Neural cell (in vitro differentiated cells): ENCODE measurements at regions not wholly inside any gene's neighbourhood (a gene's known extent, or its start where the extent isn't known, plus 50 kb on each side); places are given as distances from the start of the nearest gene placed in this dataset.

Experiments used
- H2AFZ ChIP-seq: fragments of 200-600, 300-800 bp; sonication (generic), shearing (Covaris generic); 2 replicates; pipeline ENCODE4 v1.6.0; 2014; ENCODE audit warnings: low read depth, mild to moderate bottlenecking, antibody characterized with exemption, low read length, moderate library complexity
- H3F3A ChIP-seq: fragments of 200-600 bp; shearing (Covaris generic); 2 replicates; pipeline ENCODE4 v1.6.1; 2016; ENCODE audit warnings: mild to moderate bottlenecking, moderate library complexity, mixed read lengths, antibody characterized with exemption, low read length; ENCODE audit not compliant: insufficient read depth, poor library complexity, severe bottlenecking
- H3K27ac ChIP-seq: fragments of 200-600, 300-800 bp; sonication (generic), shearing (Covaris generic); 2 replicates; pipeline ENCODE4 v1.5.1; 2014; ENCODE audit warnings: mild to moderate bottlenecking, low read length, moderate library complexity
- H3K27me3 ChIP-seq: fragments of 300-800, 200-600 bp; sonication (generic), shearing (Covaris generic); 2 replicates; pipeline ENCODE4 v1.6.0; 2014; ENCODE audit warnings: mild to moderate bottlenecking, low read depth, low read length, moderate library complexity; ENCODE audit not compliant: insufficient read depth
- H3K36me3 ChIP-seq: fragments of 300-800, 200-600 bp; sonication (generic), shearing (Covaris generic); 2 replicates; pipeline ENCODE4 v1.5.1; 2014; ENCODE audit warnings: mild to moderate bottlenecking, antibody characterized with exemption, low read length, moderate library complexity; ENCODE audit not compliant: insufficient read depth
- H3K4me2 ChIP-seq: fragments of 300-800, 200-600 bp; sonication (generic), shearing (Covaris generic); 2 replicates; pipeline ENCODE4 v1.6.0; 2014; ENCODE audit warnings: mild to moderate bottlenecking, low read length
- H3K4me3 ChIP-seq: fragments of 300-800, 200-600 bp; sonication (generic), shearing (Covaris generic); 2 replicates; pipeline ENCODE4 v1.5.1; 2014; ENCODE audit warnings: mild to moderate bottlenecking, low read length, moderate library complexity
- H3K79me2 ChIP-seq: fragments of 200-600 bp; shearing (Covaris generic); replicated peaks from 2 replicates; pipeline ENCODE4 v1.6.0; 2014; ENCODE audit warnings: mild to moderate bottlenecking, low read length, moderate library complexity; ENCODE audit not compliant: insufficient read depth
- H3K9ac ChIP-seq: fragments of 300-800, 200-600 bp; sonication (generic), shearing (Covaris generic); 2 replicates; pipeline ENCODE4 v1.6.1; 2016; ENCODE audit warnings: mild to moderate bottlenecking, low read length, mixed read lengths
- H3K9me2 ChIP-seq: fragments of 200-600 bp; shearing (Covaris generic); 2 replicates; pipeline ENCODE4 v1.6.1; 2016; ENCODE audit warnings: mild to moderate bottlenecking, low read length, mixed read lengths; ENCODE audit not compliant: insufficient read depth
- H3K9me3 ChIP-seq: fragments of 200-600, 300-800 bp; sonication (generic), shearing (Covaris generic); 2 replicates; pipeline ENCODE4 v1.6.1; 2016; ENCODE audit warnings: mild to moderate bottlenecking, mixed run types, low read length, moderate library complexity, mixed read lengths
- H4K20me1 ChIP-seq: fragments of 200-600 bp; shearing (Covaris generic); 2 replicates; pipeline ENCODE4 v1.6.1; 2016; ENCODE audit warnings: mild to moderate bottlenecking, mixed run types; ENCODE audit not compliant: insufficient read depth
- EP300 ChIP-seq: fragments of 450-650 bp; conservative IDR thresholded peaks from 2 replicates; pipeline ENCODE4 v1.6.1; 2014; ENCODE audit warnings: antibody characterized with exemption, mild to moderate bottlenecking, moderate library complexity; ENCODE audit not compliant: poor library complexity, severe bottlenecking
- EZH2 ChIP-seq: fragments of 200-600, 300-800 bp; shearing (Covaris generic), sonication (generic); IDR thresholded peaks from 2 replicates; pipeline ENCODE4 v1.6.1; 2014; ENCODE audit warnings: antibody characterized with exemption, low read length, borderline replicate concordance, mild to moderate bottlenecking; ENCODE audit not compliant: insufficient read depth, poor library complexity, severe bottlenecking
- MXI1 ChIP-seq: fragments of 450-650 bp; conservative IDR thresholded peaks from 2 replicates; pipeline ENCODE4 v1.6.1; 2014; ENCODE audit warnings: antibody characterized with exemption, mild to moderate bottlenecking; ENCODE audit not compliant: poor library complexity, severe bottlenecking
- POLR2AphosphoS5 ChIP-seq: IDR thresholded peaks from 2 replicates; pipeline ENCODE4 v1.6.1; 2012
- RAD21 ChIP-seq: fragments of 450-650 bp; conservative IDR thresholded peaks from 2 replicates; pipeline ENCODE4 v1.6.1; 2014; ENCODE audit warnings: antibody characterized with exemption, mild to moderate bottlenecking, moderate library complexity
- SMC3 ChIP-seq: fragments of 450-650 bp; conservative IDR thresholded peaks from 2 replicates; pipeline ENCODE4 v1.6.1; 2014; ENCODE audit warnings: antibody characterized with exemption, mild to moderate bottlenecking, moderate library complexity; ENCODE audit not compliant: poor library complexity
- TAF1 ChIP-seq: IDR thresholded peaks from 2 replicates; pipeline ENCODE4 v1.6.1; 2012; ENCODE audit warnings: low read depth
- TF ChIP-seq, protein P1 (sequence below): fragments of 450-650 bp; IDR thresholded peaks from 2 replicates; pipeline ENCODE4 v1.5.1; 2014; ENCODE audit warnings: antibody characterized with exemption, mild to moderate bottlenecking, moderate library complexity; ENCODE audit not compliant: poor library complexity, severe bottlenecking
- TF ChIP-seq, protein P2 (sequence below): IDR thresholded peaks from 2 replicates; pipeline ENCODE4 v1.6.1; 2012; ENCODE audit warnings: borderline replicate concordance

DNA sequence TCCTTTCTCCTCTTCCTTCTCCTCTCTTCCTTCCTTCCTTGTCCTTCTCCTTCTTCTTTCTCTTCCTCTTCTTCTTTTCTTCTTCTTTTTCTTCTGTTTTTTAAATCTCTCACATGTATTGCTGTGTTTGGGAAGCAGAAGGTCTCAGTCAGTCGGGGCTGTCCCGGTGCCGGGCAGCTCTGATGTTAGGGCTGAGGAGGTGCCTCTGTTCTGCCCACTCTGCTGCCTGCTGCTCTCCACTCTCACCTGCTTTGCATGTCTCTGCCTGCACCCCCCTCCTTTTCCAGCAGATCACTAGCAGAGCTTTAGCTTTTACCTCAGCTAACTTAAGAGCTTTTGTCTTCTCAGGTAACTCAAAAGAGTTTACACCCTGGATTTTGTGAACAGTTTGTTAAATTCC, 276.6 kb downstream of the CHRM3 start:
- Histone ChIP-seq H3K36me3 (no peaks in the 10 kb centered on the region), H3K4me3 (no peak overlapping the region), H3K27me3 (no peaks in the 10 kb centered on the region), H3K79me2 (no peaks in the 10 kb centered on the region), H3K27ac (no peak overlapping the region), H3K9ac (no peak overlapping the region), H3K9me3 (no peaks in the 10 kb centered on the region), H3K9me2 (no peaks in the 10 kb centered on the region), H4K20me1 (no peaks in the 10 kb centered on the region), H3F3A (no peaks in the 10 kb centered on the region), H3K4me2 (no peak overlapping the region), H2AFZ (no peak overlapping the region)
- TF ChIP-seq, protein P1, sequence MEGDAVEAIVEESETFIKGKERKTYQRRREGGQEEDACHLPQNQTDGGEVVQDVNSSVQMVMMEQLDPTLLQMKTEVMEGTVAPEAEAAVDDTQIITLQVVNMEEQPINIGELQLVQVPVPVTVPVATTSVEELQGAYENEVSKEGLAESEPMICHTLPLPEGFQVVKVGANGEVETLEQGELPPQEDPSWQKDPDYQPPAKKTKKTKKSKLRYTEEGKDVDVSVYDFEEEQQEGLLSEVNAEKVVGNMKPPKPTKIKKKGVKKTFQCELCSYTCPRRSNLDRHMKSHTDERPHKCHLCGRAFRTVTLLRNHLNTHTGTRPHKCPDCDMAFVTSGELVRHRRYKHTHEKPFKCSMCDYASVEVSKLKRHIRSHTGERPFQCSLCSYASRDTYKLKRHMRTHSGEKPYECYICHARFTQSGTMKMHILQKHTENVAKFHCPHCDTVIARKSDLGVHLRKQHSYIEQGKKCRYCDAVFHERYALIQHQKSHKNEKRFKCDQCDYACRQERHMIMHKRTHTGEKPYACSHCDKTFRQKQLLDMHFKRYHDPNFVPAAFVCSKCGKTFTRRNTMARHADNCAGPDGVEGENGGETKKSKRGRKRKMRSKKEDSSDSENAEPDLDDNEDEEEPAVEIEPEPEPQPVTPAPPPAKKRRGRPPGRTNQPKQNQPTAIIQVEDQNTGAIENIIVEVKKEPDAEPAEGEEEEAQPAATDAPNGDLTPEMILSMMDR: no peak
- no peak for TF ChIP-seq TAF1
- TF ChIP-seq RAD21: no peak
- TF ChIP-seq EZH2: no peak
- no peak for TF ChIP-seq MXI1
- TF ChIP-seq SMC3: no peak
- TF ChIP-seq POLR2AphosphoS5: no peak
- no peak for TF ChIP-seq EP300
- TF ChIP-seq, protein P2, sequence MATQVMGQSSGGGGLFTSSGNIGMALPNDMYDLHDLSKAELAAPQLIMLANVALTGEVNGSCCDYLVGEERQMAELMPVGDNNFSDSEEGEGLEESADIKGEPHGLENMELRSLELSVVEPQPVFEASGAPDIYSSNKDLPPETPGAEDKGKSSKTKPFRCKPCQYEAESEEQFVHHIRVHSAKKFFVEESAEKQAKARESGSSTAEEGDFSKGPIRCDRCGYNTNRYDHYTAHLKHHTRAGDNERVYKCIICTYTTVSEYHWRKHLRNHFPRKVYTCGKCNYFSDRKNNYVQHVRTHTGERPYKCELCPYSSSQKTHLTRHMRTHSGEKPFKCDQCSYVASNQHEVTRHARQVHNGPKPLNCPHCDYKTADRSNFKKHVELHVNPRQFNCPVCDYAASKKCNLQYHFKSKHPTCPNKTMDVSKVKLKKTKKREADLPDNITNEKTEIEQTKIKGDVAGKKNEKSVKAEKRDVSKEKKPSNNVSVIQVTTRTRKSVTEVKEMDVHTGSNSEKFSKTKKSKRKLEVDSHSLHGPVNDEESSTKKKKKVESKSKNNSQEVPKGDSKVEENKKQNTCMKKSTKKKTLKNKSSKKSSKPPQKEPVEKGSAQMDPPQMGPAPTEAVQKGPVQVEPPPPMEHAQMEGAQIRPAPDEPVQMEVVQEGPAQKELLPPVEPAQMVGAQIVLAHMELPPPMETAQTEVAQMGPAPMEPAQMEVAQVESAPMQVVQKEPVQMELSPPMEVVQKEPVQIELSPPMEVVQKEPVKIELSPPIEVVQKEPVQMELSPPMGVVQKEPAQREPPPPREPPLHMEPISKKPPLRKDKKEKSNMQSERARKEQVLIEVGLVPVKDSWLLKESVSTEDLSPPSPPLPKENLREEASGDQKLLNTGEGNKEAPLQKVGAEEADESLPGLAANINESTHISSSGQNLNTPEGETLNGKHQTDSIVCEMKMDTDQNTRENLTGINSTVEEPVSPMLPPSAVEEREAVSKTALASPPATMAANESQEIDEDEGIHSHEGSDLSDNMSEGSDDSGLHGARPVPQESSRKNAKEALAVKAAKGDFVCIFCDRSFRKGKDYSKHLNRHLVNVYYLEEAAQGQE: no peak

DNA sequence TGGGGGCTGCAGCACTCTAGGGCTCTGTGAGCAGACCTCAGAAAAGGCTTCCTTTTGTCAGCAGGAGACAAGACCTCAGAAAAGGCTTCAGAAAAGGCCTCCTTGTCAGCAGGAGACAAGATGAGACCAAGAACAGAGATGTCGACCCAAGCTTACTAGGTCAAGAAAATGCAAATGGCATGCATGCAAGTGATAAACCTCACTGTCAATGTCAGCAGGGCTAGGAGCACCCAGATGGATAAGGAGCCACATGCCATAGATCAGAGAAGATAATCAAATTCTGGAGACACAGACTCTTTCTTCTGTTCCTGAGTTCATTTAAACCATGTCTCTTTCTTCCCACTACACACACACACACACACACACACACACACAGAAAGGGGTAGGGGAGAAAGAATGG, 285.9 kb downstream of the CHRM3 start:
- no peaks in the 10 kb centered on the region for H3K27me3 ChIP-seq
- H3K9me3 ChIP-seq: no peaks in the 10 kb centered on the region
- H3K4me3 ChIP-seq: no peak overlapping the region
- no peak overlapping the region for H3K27ac ChIP-seq
- H3K9me2 ChIP-seq: no peaks in the 10 kb centered on the region
- H2AFZ ChIP-seq: no peak overlapping the region
- H3K79me2 ChIP-seq: no peaks in the 10 kb centered on the region
- no peak overlapping the region for H3K9ac ChIP-seq
- H3F3A ChIP-seq: no peaks in the 10 kb centered on the region
- H3K4me2 ChIP-seq: no peak overlapping the region
- no peaks in the 10 kb centered on the region for H4K20me1 ChIP-seq
- H3K36me3 ChIP-seq: no peaks in the 10 kb centered on the region
- TF ChIP-seq SMC3: no peak
- TF ChIP-seq POLR2AphosphoS5: no peak
- TF ChIP-seq EP300: no peak
- TF ChIP-seq EZH2: no peak
- TF ChIP-seq, protein P1: no peak
- TF ChIP-seq, protein P2: no peak
- TF ChIP-seq RAD21: no peak
- no peak for TF ChIP-seq MXI1
- no peak for TF ChIP-seq TAF1
